ENCODE measurements at regions not wholly inside any gene's neighbourhood (a gene's known extent, or its start where the extent isn't known, plus 50 kb on each side); places are given as distances from the start of the nearest gene placed in this dataset.

- Histone ChIP-seq H3K4me1 (ENCODE audit: insufficient read depth, low read length, poor library complexity, severe bottlenecking) (no peaks in the 10 kb centered on the region), H3K9me3 (ENCODE audit: insufficient read depth, low read depth, low read length) (no peaks in the 10 kb centered on the region), H4K20me1 (ENCODE audit: insufficient read depth, low read length, poor library complexity, severe bottlenecking) (no peaks in the 10 kb centered on the region), H3F3A (ENCODE audit: low read depth) (no peaks in the 10 kb centered on the region), H3K36me3 (ENCODE audit: insufficient read depth, low read length) (no peaks in the 10 kb centered on the region), H2AFZ (ENCODE audit: low read length) (no peak overlapping the region), H3K4me2 (ENCODE audit: low read depth, low read length, poor library complexity, severe bottlenecking) (no peak overlapping the region), H3K9ac (ENCODE audit: low read depth, low read length, poor library complexity, severe bottlenecking) (no peak overlapping the region), H3K27me3 (ENCODE audit: insufficient read depth, low read length, poor library complexity, severe bottlenecking) (no peaks in the 10 kb centered on the region), H3K9me2 (replicated peaks; ENCODE audit: low read depth, low read length) (no peaks in the 10 kb centered on the region), H3K4me3 (ENCODE audit: low read length, poor library complexity, severe bottlenecking) (no peak overlapping the region), H3K79me2 (ENCODE audit: insufficient read depth, low read length) (no peaks in the 10 kb centered on the region)
- no peak for TF ChIP-seq EZH2phosphoT487 (IDR thresholded peaks at IDR 0.05; ENCODE audit: borderline replicate concordance)
- TF ChIP-seq, protein P1, sequence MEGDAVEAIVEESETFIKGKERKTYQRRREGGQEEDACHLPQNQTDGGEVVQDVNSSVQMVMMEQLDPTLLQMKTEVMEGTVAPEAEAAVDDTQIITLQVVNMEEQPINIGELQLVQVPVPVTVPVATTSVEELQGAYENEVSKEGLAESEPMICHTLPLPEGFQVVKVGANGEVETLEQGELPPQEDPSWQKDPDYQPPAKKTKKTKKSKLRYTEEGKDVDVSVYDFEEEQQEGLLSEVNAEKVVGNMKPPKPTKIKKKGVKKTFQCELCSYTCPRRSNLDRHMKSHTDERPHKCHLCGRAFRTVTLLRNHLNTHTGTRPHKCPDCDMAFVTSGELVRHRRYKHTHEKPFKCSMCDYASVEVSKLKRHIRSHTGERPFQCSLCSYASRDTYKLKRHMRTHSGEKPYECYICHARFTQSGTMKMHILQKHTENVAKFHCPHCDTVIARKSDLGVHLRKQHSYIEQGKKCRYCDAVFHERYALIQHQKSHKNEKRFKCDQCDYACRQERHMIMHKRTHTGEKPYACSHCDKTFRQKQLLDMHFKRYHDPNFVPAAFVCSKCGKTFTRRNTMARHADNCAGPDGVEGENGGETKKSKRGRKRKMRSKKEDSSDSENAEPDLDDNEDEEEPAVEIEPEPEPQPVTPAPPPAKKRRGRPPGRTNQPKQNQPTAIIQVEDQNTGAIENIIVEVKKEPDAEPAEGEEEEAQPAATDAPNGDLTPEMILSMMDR (conservative IDR thresholded peaks at IDR 0.05; ENCODE audit: low read length), result no peak
Measured at GRCh38 chr7:47028284-47028683, 553.6 kb downstream of the TNS3 start.

DNA sequence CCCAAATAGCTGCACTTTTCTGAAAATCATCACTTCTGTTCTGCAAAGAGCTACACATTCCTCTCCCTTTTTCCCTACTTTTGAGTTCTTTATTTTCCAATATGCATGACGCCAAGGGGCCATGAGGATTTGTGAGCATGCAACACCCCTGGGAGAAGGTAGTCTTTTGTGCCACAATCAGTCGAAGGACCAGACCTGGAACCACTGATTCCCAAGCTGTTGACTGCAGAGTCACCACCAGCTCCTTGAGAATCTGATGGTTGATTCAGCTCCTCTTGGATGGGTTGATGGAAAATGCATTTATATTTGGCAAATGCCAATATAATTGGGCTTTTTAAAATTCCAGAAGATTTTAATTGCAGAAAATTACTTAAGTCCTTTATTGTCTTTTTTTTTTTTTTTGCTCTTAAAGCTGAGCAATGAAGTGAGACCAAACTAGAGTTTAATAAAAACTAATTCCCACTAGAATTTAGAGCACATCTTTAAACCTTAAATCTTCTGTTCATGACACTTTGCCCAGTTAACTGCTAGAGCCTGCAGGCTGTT, 554.1 kb downstream of the TNS3 start:
- Histone ChIP-seq H3K36me3 (ENCODE audit: insufficient read depth, low read length) (no peaks in the 10 kb centered on the region), H3K27me3 (ENCODE audit: insufficient read depth, low read length, poor library complexity, severe bottlenecking) (no peaks in the 10 kb centered on the region), H3K4me1 (ENCODE audit: insufficient read depth, low read length, poor library complexity, severe bottlenecking) (no peaks in the 10 kb centered on the region), H4K20me1 (ENCODE audit: insufficient read depth, low read length, poor library complexity, severe bottlenecking) (no peaks in the 10 kb centered on the region), H3K9me2 (replicated peaks; ENCODE audit: low read depth, low read length) (no peaks in the 10 kb centered on the region), H3K4me3 (ENCODE audit: low read length, poor library complexity, severe bottlenecking) (no peak overlapping the region), H3K9me3 (ENCODE audit: insufficient read depth, low read depth, low read length) (no peaks in the 10 kb centered on the region), H3K9ac (ENCODE audit: low read depth, low read length, poor library complexity, severe bottlenecking) (no peak overlapping the region), H3K79me2 (ENCODE audit: insufficient read depth, low read length) (no peaks in the 10 kb centered on the region), H3K4me2 (ENCODE audit: low read depth, low read length, poor library complexity, severe bottlenecking) (no peak overlapping the region), H3F3A (ENCODE audit: low read depth) (no peaks in the 10 kb centered on the region), H2AFZ (ENCODE audit: low read length) (no peak overlapping the region)
- TF ChIP-seq, protein P1 (conservative IDR thresholded peaks at IDR 0.05; ENCODE audit: low read length), result no peak
- TF ChIP-seq EZH2phosphoT487 (IDR thresholded peaks at IDR 0.05; ENCODE audit: borderline replicate concordance), result no peak

DNA sequence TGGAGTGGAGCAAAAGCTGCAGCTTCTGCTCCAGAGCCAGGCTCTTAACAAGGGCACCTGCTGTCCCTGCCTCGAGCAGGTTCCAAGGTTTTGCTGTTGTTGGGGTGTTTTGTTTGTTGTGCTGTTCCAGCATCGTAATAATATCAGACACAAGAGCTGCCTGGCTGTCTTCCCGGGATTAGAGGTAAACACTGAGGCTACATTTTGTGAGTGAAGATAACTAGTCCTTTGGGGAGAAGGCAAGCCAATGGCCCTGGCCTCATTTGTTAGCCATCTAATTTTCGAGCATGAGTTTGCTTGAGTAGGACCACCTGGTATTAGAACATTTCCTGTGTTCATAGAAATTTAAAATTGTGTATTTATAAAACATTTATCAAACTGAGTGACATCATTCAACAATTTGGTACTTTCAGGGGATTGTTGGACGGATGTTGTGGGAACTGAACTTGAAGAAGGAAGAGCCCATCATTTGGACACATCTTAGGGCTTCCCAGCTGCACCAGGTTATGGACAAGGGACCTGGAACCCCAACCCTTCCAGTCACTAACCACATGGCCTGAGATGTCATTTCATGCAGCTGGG, 555.0 kb downstream of the TNS3 start:
- H3K4me2 ChIP-seq (ENCODE audit: low read depth, low read length, poor library complexity, severe bottlenecking), result no peak overlapping the region
- H3K27me3 ChIP-seq (ENCODE audit: insufficient read depth, low read length, poor library complexity, severe bottlenecking), result no peaks in the 10 kb centered on the region
- H3K9me2 ChIP-seq (replicated peaks; ENCODE audit: low read depth, low read length), result no peaks in the 10 kb centered on the region
- no peaks in the 10 kb centered on the region for H3K9me3 ChIP-seq (ENCODE audit: insufficient read depth, low read depth, low read length)
- H2AFZ ChIP-seq (ENCODE audit: low read length), result no peak overlapping the region
- no peaks in the 10 kb centered on the region for H4K20me1 ChIP-seq (ENCODE audit: insufficient read depth, low read length, poor library complexity, severe bottlenecking)
- H3K79me2 ChIP-seq (ENCODE audit: insufficient read depth, low read length), result no peaks in the 10 kb centered on the region
- TF ChIP-seq EZH2phosphoT487 (IDR thresholded peaks at IDR 0.05; ENCODE audit: borderline replicate concordance), result no peak
- H3K9ac ChIP-seq (ENCODE audit: low read depth, low read length, poor library complexity, severe bottlenecking), result no peak overlapping the region
- no peak overlapping the region for H3K4me3 ChIP-seq (ENCODE audit: low read length, poor library complexity, severe bottlenecking)
- H3K4me1 ChIP-seq (ENCODE audit: insufficient read depth, low read length, poor library complexity, severe bottlenecking), result no peaks in the 10 kb centered on the region
- H3F3A ChIP-seq (ENCODE audit: low read depth), result no peaks in the 10 kb centered on the region
- no peaks in the 10 kb centered on the region for H3K36me3 ChIP-seq (ENCODE audit: insufficient read depth, low read length)

DNA sequence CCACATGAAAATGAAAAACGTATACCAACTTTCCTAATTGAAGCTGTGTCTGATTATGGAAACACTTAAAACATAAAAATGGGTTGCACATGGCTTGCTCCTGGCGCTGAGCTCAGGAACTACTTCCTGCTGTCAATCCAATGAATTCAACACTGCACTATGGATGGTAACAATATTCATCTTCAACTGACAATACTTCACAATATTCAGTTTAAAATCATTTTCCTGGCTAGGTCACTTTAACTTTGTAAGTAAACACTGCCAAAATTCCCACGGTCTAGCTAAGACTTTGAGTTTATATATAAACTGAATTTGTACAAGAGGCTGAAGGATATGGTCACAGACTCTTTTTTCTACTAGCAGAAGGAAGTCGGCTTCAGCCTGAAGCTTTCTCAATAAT, 556.9 kb downstream of the TNS3 start:
- H3K79me2 ChIP-seq (ENCODE audit: insufficient read depth, low read length), result no peaks in the 10 kb centered on the region
- no peaks in the 10 kb centered on the region for H3K9me2 ChIP-seq (replicated peaks; ENCODE audit: low read depth, low read length)
- H3K9ac ChIP-seq (ENCODE audit: low read depth, low read length, poor library complexity, severe bottlenecking), result no peak overlapping the region
- no peak overlapping the region for H3K4me2 ChIP-seq (ENCODE audit: low read depth, low read length, poor library complexity, severe bottlenecking)
- H2AFZ ChIP-seq (ENCODE audit: low read length), result no peak overlapping the region
- no peaks in the 10 kb centered on the region for H3K27me3 ChIP-seq (ENCODE audit: insufficient read depth, low read length, poor library complexity, severe bottlenecking)
- no peak overlapping the region for H3K4me3 ChIP-seq (ENCODE audit: low read length, poor library complexity, severe bottlenecking)
- no peaks in the 10 kb centered on the region for H3K9me3 ChIP-seq (ENCODE audit: insufficient read depth, low read depth, low read length)
- no peaks in the 10 kb centered on the region for H3F3A ChIP-seq (ENCODE audit: low read depth)
- no peaks in the 10 kb centered on the region for H4K20me1 ChIP-seq (ENCODE audit: insufficient read depth, low read length, poor library complexity, severe bottlenecking)
- H3K36me3 ChIP-seq (ENCODE audit: insufficient read depth, low read length), result no peaks in the 10 kb centered on the region
- TF ChIP-seq, protein P1 (conservative IDR thresholded peaks at IDR 0.05; ENCODE audit: low read length), result no peak
- TF ChIP-seq EZH2phosphoT487 (IDR thresholded peaks at IDR 0.05; ENCODE audit: borderline replicate concordance), result no peak
- no peaks in the 10 kb centered on the region for H3K4me1 ChIP-seq (ENCODE audit: insufficient read depth, low read length, poor library complexity, severe bottlenecking)
